LNCaP clone FGC (cell line): ENCODE measurements at regions not wholly inside any gene's neighbourhood (a gene's known extent, or its start where the extent isn't known, plus 50 kb on each side); places are given as distances from the start of the nearest gene placed in this dataset.

Source experiments
- DNase-seq: peaks from one replicate; pipeline ENCODE4 v3.0.0-alpha.2; 2011; ENCODE audit warnings: low read depth
- H3K4me3 ChIP-seq: 2 replicates; pipeline ENCODE4 v1.5.1; 2011; ENCODE audit warnings: mild to moderate bottlenecking, low read depth, low read length, control low read depth
- TF ChIP-seq, protein P1 (sequence below): IDR thresholded peaks from 2 replicates; pipeline ENCODE4 v1.5.1; 2012; ENCODE audit warnings: mild to moderate bottlenecking; ENCODE audit not compliant: control insufficient read depth, insufficient read depth; ENCODE audit errors: extremely low read depth

DNA sequence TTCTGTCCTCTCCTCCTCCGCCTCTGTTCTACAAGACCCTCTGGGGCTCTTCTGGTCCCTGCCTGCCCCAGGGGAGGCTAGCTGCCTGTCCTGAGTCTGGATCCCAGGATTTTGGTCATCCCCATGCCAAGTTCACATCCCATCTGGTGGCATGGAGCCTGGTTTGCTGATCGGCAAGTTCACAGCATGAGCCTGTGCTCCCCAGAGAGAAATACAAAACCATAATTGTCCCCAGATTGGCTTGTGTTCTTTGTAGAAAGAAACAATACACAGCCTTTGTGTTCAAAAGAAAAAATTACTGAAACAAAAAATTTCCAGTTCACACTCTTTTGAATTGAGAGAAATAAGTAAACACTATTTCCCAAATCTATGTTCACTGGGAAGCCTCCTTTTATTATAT is 149.4 kb upstream of the ZC3H12A start:
- no peak for DNase-seq
- TF ChIP-seq, protein P1, sequence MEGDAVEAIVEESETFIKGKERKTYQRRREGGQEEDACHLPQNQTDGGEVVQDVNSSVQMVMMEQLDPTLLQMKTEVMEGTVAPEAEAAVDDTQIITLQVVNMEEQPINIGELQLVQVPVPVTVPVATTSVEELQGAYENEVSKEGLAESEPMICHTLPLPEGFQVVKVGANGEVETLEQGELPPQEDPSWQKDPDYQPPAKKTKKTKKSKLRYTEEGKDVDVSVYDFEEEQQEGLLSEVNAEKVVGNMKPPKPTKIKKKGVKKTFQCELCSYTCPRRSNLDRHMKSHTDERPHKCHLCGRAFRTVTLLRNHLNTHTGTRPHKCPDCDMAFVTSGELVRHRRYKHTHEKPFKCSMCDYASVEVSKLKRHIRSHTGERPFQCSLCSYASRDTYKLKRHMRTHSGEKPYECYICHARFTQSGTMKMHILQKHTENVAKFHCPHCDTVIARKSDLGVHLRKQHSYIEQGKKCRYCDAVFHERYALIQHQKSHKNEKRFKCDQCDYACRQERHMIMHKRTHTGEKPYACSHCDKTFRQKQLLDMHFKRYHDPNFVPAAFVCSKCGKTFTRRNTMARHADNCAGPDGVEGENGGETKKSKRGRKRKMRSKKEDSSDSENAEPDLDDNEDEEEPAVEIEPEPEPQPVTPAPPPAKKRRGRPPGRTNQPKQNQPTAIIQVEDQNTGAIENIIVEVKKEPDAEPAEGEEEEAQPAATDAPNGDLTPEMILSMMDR, result no peak
- no peak overlapping the region for H3K4me3 ChIP-seq

DNA sequence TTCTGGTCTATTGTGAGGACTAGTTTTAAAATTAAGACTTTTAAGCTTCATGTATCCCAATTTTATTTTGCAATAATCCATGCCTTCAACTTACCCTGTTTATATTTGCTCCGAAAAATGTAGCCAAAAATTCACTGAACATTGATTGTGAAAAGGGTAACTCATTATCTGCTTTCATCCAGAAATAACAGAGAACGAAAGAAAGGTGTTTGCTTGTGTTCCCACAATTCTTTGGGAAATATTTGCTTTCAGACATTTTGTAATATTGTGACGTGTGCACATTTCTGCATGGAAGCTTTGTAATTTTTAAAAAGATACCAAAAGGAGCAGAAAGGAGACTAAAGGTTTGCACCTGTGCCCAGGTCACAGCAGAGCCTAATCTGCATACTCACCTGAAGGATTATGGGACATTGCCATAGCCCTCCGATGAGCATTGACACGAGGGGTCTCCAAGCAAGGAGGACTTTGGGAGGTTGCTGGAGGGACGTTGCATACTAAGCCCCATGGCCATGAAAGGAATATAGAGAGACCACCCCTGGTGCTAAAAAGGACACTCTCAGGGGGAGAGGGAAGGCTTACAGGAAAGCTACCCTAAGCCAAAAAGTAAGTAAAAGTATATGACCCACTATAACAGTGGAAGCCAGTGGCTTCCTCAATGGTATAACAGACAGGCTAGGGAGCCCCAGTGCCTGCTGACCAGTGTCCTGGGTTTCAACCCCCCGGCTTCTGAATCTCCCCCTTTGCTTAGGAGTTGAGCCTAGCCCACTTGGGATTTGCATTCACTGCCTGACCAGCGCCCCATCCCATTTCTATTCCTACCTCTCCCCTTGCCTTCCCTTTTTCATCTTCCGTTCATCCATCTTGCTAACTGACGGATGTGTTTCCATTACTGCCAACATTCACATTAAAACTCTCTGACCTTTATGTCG is 148.6 kb upstream of the ZC3H12A start:
- TF ChIP-seq, protein P1, result no peak
- no peak for DNase-seq
- H3K4me3 ChIP-seq, result no peak overlapping the region

DNA sequence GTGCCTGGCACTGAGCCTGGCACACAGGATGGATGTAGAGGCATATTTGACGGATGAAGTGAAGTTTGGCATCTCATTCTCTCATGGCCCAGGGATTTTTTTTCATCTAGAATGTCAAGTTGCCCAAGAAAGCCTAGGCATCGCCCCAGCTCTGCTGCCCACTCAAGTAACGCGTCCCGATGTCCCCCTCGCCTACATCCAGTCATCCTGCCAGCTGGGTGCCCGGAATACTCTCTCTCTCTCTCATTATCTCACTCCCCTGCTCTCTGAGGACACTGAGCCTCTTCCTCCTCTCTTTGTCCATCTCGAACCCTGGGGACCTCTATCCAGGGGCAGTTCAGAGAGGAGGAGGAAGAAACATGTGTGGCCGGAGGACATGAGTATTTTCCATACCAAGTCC is 142.3 kb upstream of the ZC3H12A start:
- TF ChIP-seq, protein P1, result no peak
- no peak for DNase-seq

DNA sequence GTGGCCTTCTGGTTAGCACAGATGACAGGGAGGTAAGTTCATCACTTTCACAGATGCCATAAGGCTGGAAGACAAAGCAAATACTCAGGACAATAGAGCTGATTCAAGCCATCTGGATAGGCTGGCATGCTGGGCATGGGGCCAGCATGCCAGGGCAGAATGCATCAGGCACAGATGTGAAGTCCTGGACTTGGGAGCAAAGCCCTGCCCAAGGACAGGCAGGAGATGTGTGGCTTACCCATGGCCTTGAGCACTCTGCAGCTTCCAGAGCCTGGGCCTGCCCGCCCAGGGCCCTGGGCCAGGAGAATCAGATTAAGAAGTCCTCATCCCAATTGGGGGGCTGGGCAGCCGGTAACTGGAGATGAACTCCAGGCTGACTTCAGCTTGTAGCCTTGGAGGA is 135.7 kb upstream of the ZC3H12A start:
- TF ChIP-seq, protein P1, result no peak
- no peak overlapping the region for H3K4me3 ChIP-seq
- no peak for DNase-seq

More for the DNA sequence above, 142.3 kb upstream of the ZC3H12A start:
- no peak overlapping the region for H3K4me3 ChIP-seq

DNA sequence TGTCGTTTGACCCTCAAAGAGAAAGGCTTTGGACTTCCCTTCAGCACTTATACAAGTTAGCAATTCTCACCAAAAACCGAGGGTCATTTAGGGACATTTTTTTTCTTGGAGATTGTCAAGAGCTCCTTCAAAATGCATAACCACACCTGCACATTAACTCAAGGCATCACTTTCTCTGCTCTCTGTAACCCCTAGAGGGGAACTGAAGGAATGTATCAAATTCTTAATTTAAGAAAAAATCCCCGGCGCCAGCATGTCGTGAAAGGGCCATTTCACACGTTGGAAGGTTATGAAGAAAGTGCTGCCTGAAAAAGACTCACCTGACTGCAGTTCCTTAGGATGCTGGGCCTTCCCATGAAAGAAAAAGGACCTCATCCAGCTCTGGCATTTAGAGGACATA is 131.6 kb upstream of the ZC3H12A start:
- TF ChIP-seq, protein P1, result no peak
- no peak for DNase-seq
- no peak overlapping the region for H3K4me3 ChIP-seq

DNA sequence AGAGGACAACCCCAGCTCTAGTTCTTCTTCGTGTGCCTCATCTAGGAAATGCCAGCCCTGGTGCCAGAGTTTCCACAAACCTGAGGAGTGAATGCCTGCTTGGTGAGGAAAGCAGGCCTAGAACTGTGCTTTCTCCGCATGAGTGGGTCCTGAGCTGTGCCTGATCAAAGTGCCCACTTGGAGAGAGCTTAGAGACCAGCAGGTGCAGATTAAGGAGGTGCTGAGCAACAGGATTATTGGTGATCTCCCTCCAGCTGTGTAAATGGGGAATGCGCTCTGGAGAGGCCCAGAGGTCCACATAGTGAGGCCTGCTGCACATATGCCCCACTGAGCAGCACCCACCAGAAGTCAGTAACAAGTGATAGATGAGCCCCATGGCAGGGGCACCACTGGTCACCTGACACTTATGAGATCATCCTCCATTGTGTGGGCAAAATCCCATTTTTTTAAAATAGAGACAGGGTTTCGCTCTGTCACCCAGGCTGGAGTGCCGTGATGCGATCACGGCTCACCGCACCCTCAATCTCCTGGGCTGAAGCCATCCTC is 127.2 kb upstream of the ZC3H12A start:
- TF ChIP-seq, protein P1, result no peak
- H3K4me3 ChIP-seq, result no peak overlapping the region
- no peak for DNase-seq
